ENCODE measurements at regions not wholly inside any gene's neighbourhood (a gene's known extent, or its start where the extent isn't known, plus 50 kb on each side); places are given as distances from the start of the nearest gene placed in this dataset.
"Not testable (repeated sequence)": the region's sequence is repeated elsewhere in the genome, so short reads cannot be mapped to it uniquely, and the experiment has no call there.

- peak; percentile 92 for DNase-seq (ENCODE audit: low spot score)
Measured at GRCh38 chr7:149714081-149714909, 59.1 kb downstream of the ZNF467 start.

DNA sequence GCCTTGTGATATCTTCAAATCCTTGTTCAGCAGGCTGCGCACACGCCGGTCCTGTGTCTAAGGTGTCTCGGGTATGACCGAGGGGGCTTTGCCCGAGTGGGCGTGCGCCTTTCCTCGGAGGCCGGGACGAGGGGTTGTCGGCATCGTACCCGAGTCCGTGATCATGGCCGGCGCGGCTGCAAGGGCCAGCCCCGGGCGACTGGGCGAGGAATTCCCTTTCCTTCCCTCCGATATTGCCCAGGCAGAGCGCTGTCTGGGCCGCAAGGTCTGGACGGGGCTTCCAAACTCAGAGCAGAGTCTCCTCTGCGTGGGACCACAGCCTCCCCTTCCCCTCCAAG, 59.7 kb downstream of the ZNF467 start:
- no peak for DNase-seq (ENCODE audit: low spot score)

- DNase-seq (ENCODE audit: low spot score) = no peak
Measured at GRCh38 chr7:149713061-149713730, 60.2 kb downstream of the ZNF467 start.

GRCh38 chr7:149708026-149708425, 65.4 kb downstream of the ZNF467 start:
- no peak for DNase-seq (ENCODE audit: low spot score)

GRCh38 chr7:149707448-149707886, 65.9 kb downstream of the ZNF467 start:
- DNase-seq (ENCODE audit: low spot score) = no peak

DNA sequence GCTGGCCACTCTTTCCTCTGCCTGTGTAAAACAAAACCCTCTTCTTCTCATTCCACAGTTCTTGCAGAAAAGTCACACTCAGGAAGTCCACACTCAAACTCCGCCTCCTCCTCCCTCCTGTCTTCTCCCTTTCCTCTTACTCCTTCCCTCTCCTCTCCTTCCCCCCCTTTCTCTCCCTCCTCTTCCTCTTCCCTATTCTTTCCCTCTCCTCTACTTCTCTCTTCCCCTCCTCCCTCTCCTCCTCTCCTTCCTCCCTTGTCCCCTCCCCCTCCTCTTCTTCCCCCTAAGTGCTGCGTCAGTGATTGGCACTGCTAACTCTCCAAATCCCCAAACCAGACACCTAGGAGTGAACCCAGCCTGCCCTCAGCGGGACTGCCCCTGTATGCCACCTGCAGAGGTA, 67.0 kb downstream of the ZNF467 start:
- DNase-seq (ENCODE audit: low spot score) = no peak

DNA sequence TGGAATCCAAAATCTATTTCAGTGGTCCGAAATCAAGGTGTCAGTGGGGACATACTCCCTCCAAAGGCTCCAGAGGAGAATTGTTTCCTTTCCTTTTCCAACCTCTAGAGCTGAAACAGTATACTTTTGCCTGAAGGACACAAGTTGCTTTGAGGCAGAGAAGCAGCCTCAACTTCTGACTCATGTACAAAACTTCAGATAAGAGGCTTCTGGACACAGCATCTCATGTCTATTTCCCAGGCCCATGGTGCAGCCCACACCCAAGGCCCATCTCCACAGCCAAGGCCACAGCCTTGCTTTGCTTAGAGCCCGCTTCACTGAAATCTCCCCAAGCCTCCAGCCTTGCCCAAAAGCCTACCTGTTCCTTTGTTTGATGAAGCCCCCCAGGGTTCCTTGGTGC, 68.9 kb downstream of the ZNF467 start:
- DNase-seq (ENCODE audit: low spot score) = no peak

- DNase-seq (ENCODE audit: low spot score) = no peak
Measured at GRCh38 chr7:149703044-149703650, 70.2 kb downstream of the ZNF467 start.

- DNase-seq (ENCODE audit: low spot score) = no peak
Measured at GRCh38 chr7:149701495-149702240, 71.7 kb downstream of the ZNF467 start.

- not testable (repeated sequence) for DNase-seq (ENCODE audit: low spot score)
Measured at GRCh38 chr7:149697767-149698166, 75.6 kb downstream of the ZNF467 start.

DNA sequence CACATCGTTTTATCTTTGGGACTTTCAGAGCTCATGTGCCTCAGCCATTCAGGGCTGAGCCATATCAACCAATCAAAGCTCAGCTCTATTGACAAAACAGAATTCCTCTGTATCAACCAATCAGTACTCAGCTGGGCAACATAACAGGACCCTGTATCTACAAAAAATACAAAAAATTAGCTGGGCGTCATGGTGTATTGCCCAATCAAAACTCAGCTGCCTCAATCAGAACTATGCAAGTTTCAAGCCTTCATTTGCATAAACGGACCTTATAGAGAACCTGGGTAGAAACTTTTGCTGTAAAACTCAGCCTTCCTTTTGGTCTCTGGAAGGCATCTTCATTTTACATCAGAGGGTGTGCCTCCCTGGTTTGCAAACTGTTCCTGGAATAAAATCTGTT, 77.1 kb downstream of the ZNF467 start:
- DNase-seq (ENCODE audit: low spot score) = no peak

- no peak for DNase-seq (ENCODE audit: low spot score)
Measured at GRCh38 chr7:149692557-149692982, 80.8 kb downstream of the ZNF467 start.

GRCh38 chr7:149692056-149692455, 81.3 kb downstream of the ZNF467 start:
- DNase-seq (ENCODE audit: low spot score) = no peak

DNA sequence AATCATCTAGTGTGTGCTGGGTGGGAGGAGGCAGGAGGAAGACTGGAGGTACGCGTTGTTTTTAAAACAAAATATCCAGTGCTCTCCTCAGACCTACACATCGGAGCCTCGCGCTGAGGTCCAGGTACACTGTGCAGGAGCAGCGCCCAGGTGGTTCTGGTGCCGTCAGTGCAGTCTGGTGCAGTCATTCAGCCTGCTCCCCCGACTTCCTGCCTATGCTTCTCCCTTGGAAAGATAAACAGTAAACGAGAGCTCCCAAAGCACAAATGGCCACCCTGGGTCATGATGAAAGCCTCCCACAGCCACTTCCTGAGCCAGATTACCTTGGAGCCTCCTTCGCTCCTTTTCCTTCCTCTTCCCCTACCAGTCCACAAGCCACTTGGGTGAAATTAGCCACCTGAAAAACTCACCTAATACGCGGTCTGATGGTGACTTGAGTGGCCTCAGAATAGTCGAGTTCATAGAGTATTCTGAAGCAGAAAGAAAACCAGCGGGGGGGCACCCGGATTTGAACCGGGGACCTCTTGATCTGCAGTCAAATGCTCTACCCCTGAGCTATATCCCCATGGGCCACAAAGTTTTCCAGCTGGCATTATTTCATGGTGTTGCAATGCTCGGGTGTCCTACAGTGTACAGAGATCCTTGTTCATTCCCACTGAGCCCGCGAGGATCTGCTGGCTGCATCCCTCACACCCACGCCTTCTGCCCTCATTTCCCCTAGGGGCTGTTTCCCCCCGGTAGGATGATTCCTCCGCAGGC, 82.5 kb downstream of the ZNF467 start:
- peak; percentile 40 for DNase-seq (ENCODE audit: low spot score)

- DNase-seq (ENCODE audit: low spot score) = no peak
Measured at GRCh38 chr7:149689291-149689721, 84.1 kb downstream of the ZNF467 start.

DNA sequence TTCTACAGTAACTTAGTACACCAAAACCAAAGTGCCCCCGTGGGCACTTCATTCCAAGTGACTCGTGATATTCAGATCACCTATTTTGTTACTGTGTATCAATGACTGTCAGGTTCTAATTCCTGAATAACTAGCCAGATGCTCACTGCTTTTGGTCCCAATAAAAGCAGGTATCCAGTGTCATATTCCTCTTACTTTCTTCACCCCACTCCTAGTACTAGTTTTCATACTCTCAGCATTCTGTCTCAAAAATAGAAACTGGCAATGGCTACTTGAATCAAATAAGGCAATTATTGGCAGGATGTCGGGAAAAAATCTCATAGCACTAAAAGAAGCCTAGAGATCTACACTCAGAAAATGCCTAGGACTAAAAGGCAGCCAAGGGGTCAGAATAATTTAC, 84.6 kb downstream of the ZNF467 start:
- DNase-seq (ENCODE audit: low spot score) = no peak

DNA sequence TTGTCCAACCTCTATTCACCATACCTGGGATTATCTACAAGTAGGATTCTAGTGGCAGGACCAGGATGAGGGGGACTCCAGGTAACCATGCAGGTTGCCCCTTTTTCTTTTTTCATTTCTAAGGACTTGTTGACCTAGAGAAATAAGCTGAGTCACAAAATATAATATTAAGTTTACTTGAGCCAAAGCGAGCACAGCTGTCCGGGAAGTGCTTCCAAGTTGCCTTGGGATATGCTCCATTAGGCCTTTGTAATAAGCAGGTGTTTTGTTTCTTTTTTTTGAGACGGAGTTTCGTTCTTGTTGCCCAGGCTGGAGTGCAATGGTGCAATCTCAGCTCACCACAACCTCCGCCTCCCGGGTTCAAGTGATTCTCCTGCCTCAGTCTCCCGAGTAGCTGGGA, 85.6 kb downstream of the ZNF467 start:
- DNase-seq (ENCODE audit: low spot score) = not testable (repeated sequence)

- DNase-seq (ENCODE audit: low spot score) = no peak
Measured at GRCh38 chr7:149686449-149686848, 86.9 kb downstream of the ZNF467 start.

DNA sequence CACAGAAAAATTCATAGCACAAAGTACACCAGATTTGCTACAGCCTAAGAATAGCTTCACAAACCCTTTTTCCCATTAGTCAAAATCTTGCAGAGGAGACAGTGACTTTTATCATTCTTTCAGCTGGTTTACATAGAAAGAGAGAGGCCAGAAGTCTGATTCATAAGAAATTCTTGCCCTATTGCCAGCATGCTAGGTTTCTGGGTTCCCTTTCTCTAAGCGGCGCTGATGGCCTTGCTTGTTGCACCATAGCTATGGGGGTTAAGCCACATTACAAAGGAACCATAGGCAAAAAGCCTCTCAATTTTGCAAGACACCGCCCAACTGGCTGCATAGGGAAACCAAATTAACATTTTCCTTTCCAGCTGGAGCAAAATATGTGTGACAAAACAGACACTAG, 87.4 kb downstream of the ZNF467 start:
- DNase-seq (ENCODE audit: low spot score) = no peak

DNA sequence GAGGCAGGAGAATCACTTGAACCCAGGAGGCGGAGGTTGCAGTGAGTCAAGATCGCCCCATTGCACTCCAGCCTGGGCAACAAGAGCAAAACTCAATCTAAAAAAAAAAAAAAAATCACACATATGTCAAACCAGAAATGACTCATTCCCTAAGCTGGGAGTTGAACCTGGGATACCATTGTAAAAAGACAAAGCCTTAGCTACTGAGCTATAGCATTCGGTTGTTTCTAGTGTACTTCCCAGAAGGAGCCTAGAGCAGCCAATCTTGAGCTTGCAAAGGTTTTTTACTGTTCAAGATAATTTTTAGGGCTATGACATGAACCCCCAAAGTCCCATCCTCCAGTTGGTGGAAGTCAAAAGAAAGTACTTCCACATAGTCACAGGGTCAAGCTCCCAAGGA, 87.9 kb downstream of the ZNF467 start:
- no peak for DNase-seq (ENCODE audit: low spot score)

DNA sequence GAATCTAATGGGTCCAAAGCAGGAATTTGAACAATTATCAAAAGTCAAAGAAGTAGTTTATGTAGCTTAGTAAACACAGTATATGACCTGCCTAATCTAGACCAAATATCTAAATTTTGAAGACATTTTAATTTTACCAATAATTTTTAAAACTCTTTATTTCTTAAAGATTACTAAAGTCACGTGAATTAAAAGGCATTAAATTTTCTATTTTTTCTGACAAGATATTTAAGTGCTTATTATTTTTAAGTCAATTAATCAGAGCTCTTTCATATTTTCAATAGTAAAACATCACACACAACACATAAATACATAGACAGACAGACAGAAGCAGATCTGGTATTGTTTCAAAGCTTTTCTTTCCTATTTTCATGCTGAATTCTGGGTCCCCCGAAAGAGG, 89.5 kb downstream of the ZNF467 start:
- DNase-seq (ENCODE audit: low spot score) = no peak

GRCh38 chr7:149683181-149683580, 90.2 kb downstream of the ZNF467 start:
- no peak for DNase-seq (ENCODE audit: low spot score)

All from activated CD4-positive, alpha-beta T cell treated with anti-CD3 and anti-CD28 coated beads, Interleukin-2, Interleukin-4, amounts not matched to agents 100 ng/mL and 50 ng/mL, durations not matched to agents 16 hours and 8 hours (primary cell).